Upper lobe of left lung (tissue), 4 donors: ENCODE measurements at regions not wholly inside any gene's neighbourhood (a gene's known extent, or its start where the extent isn't known, plus 50 kb on each side); places are given as distances from the start of the nearest gene placed in this dataset.

Source experiments
- POLR2A ChIP-seq, 4 donors: fragments of 450-650 bp; IDR thresholded peaks; one replicate each; pipeline ENCODE4 v1.5.1; 2016 to 2017; ENCODE audit warnings: antibody characterized with exemption in 4 of 4, mild to moderate bottlenecking in 2 of 4
- TF ChIP-seq, protein P1 (sequence below), 6 experiments: fragments of 450-650 bp in 4 of 6; fragments of 200-600 bp in 2 of 6; sonication (generic) in 2 of 6; IDR thresholded peaks; one replicate each; pipeline ENCODE4 v1.5.1; 2016 to 2019; ENCODE audit warnings: antibody characterized with exemption in 6 of 6

- TF ChIP-seq POLR2A (IDR thresholded peaks at IDR 0.05): no peak
- TF ChIP-seq, protein P1, sequence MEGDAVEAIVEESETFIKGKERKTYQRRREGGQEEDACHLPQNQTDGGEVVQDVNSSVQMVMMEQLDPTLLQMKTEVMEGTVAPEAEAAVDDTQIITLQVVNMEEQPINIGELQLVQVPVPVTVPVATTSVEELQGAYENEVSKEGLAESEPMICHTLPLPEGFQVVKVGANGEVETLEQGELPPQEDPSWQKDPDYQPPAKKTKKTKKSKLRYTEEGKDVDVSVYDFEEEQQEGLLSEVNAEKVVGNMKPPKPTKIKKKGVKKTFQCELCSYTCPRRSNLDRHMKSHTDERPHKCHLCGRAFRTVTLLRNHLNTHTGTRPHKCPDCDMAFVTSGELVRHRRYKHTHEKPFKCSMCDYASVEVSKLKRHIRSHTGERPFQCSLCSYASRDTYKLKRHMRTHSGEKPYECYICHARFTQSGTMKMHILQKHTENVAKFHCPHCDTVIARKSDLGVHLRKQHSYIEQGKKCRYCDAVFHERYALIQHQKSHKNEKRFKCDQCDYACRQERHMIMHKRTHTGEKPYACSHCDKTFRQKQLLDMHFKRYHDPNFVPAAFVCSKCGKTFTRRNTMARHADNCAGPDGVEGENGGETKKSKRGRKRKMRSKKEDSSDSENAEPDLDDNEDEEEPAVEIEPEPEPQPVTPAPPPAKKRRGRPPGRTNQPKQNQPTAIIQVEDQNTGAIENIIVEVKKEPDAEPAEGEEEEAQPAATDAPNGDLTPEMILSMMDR (IDR thresholded peaks at IDR 0.05): no peak
Measured at GRCh38 chr5:72040513-72040912, 66.8 kb upstream of the MAP1B start.
